GM12878 (cell line): ENCODE measurements at regions not wholly inside any gene's neighbourhood (a gene's known extent, or its start where the extent isn't known, plus 50 kb on each side); places are given as distances from the start of the nearest gene placed in this dataset.

ENCODE experiments used
- ATAC-seq: fragments of 200-7000 bp; cut with Tn5 transposase; 3 replicates; pipeline ENCODE4 v1.9.1; 2020; ENCODE audit warnings: mild to moderate bottlenecking, moderate library complexity
- BruUV-seq: library from RNA; stranded (reverse); fragments of 400-500 nt; replicated peaks from 2 replicates; lab custom pipeline; 2021; lab: Mats Ljungman, UMichigan
- CTCF ChIA-PET: fragments of 300-600 bp; sonication (Branson Sonifier 250); formaldehyde crosslinking; extraction: SDS; loops from one replicate; lab custom pipeline; 2021; ENCODE audit warnings: inconsistent platforms; lab: Yijun Ruan, JAX
- POLR2A ChIA-PET: fragments of 350-600 bp; formaldehyde crosslinking; extraction: SDS; loops from one replicate; lab custom pipeline; 2021; ENCODE audit warnings: inconsistent platforms; lab: Charles Lee
- RAD21 ChIA-PET: fragments of 300-600 bp; sonication (Branson Sonifier 250); formaldehyde crosslinking; loops from one replicate; lab custom pipeline; 2023; ENCODE audit warnings: antibody characterized with exemption; ENCODE audit not compliant: unreplicated experiment; lab: Charles Lee
- SMC1A ChIA-PET: fragments of 300-600 bp; sonication (Branson Sonifier 250); formaldehyde crosslinking; loops from one replicate; lab custom pipeline; 2023; ENCODE audit not compliant: unreplicated experiment, uncharacterized antibody; lab: Charles Lee
- DNase-seq: peaks from one replicate; pipeline ENCODE4 v3.0.0-alpha.2; 2011; ENCODE audit warnings: low read depth, low spot score
- FAIRE-seq: peaks from 3 replicates; lab custom pipeline; 2011; peaks lifted over from hg19 to GRCh38; lab: Jason Lieb, UNC
- H2AFZ ChIP-seq: 2 replicates; pipeline ENCODE4 v1.6.0; 2011; ENCODE audit warnings: low read depth, low read length, control low read depth; ENCODE audit not compliant: control insufficient read depth
- H3K27ac ChIP-seq: 2 replicates; pipeline ENCODE4 v1.5.1; 2011; ENCODE audit warnings: control low read depth; ENCODE audit not compliant: control insufficient read depth, insufficient read depth
- H3K27me3 ChIP-seq, 2 experiments: replicated peaks in 1 of 2; 2 replicates each; pipeline versions ENCODE4 v1.6.0 to v1.6.1; 2011; ENCODE audit warnings: low read length in 1 of 2; ENCODE audit not compliant: control insufficient read depth in 2 of 2, insufficient read depth in 2 of 2
- H3K36me3 ChIP-seq, 2 experiments: 2 replicates each; pipeline ENCODE4 v1.5.1; 2011; ENCODE audit warnings: low read length in 1 of 2; ENCODE audit not compliant: control insufficient read depth in 2 of 2, insufficient read depth in 2 of 2
- H3K4me1 ChIP-seq: 2 replicates; pipeline ENCODE4 v1.6.1; 2011; ENCODE audit warnings: mild to moderate bottlenecking, low read length, moderate library complexity, mixed read lengths; ENCODE audit not compliant: control insufficient read depth, insufficient read depth
- H3K4me2 ChIP-seq: 2 replicates; pipeline ENCODE4 v1.6.0; 2011; ENCODE audit warnings: control low read depth; ENCODE audit not compliant: control insufficient read depth, insufficient read depth
- H3K4me3 ChIP-seq: fragments of 200-600 bp; sonication (generic); 2 replicates; pipeline ENCODE4 v1.5.1; 2016
- H3K79me2 ChIP-seq: 2 replicates; pipeline ENCODE4 v1.6.0; 2011; ENCODE audit warnings: low read length; ENCODE audit not compliant: control insufficient read depth, insufficient read depth
- H3K9ac ChIP-seq: 2 replicates; pipeline ENCODE4 v1.8.0; 2011; ENCODE audit warnings: low read length, control low read depth, mixed read lengths; ENCODE audit not compliant: control insufficient read depth, insufficient read depth
- H3K9me3 ChIP-seq: replicated peaks from 3 replicates; pipeline ENCODE4 v1.5.1; 2011; ENCODE audit warnings: mild to moderate bottlenecking, low read length; ENCODE audit not compliant: control insufficient read depth, insufficient read depth
- H4K20me1 ChIP-seq: 2 replicates; pipeline ENCODE4 v1.6.0; 2011; ENCODE audit not compliant: control insufficient read depth, insufficient read depth
- CEBPB ChIP-seq, 2 experiments: fragments of 150-350 bp in 1 of 2; IDR thresholded peaks; 2 replicates each; pipeline ENCODE4 v1.6.1; 2012 to 2014; ENCODE audit warnings: low read depth in 2 of 2, low read length in 2 of 2, borderline replicate concordance in 1 of 2, inconsistent platforms in 1 of 2
- CHD1 ChIP-seq: IDR thresholded peaks from 2 replicates; pipeline ENCODE4 v1.6.1; 2012; ENCODE audit warnings: low read depth, low read length, improper control_type of control experiment
- PAX5 ChIP-seq: IDR thresholded peaks from 2 replicates; pipeline ENCODE4 v1.6.1; 2011; ENCODE audit warnings: low read depth, low read length, borderline replicate concordance
- WGBS: methylation state at CpG from one replicate; pipeline ENCODE4 v1.1.6; 2016; ENCODE audit warnings: low lambda C conversion rate; ENCODE audit not compliant: insufficient replicate concordance, insufficient coverage; ENCODE audit errors: missing lambda C conversion rate; 5-methylcytosine and 5-hydroxymethylcytosine counted together
- in situ Hi-C: fragments of 300-500 bp; cut with MboI; formaldehyde crosslinking; loops from 9 replicates; pipeline ENCODE4 v1.14.3; 2018; ENCODE audit warnings: mixed read lengths
- intact Hi-C: fragments of 100-400 bp; cut with micrococcal nuclease; formaldehyde crosslinking; loops from one replicate; pipeline ENCODE4 v1.14.2; 2022; ENCODE audit not compliant: unreplicated experiment

- Histone ChIP-seq H3K27ac (no peak overlapping the region), H3K79me2 (no peaks in the 10 kb centered on the region), H3K36me3 (no peaks in the 10 kb centered on the region), H3K4me1 (no peaks in the 10 kb centered on the region), H3K4me2 (no peak overlapping the region), H3K9me3 (no peaks in the 10 kb centered on the region; the same call in 2 of the 3 replicates), H4K20me1 (no peaks in the 10 kb centered on the region), H2AFZ (no peak overlapping the region), H3K27me3 (no peaks in the 10 kb centered on the region), H3K9ac (no peak overlapping the region), H3K4me3 (no peak overlapping the region)
- ATAC-seq (no peak), FAIRE-seq (no peak), DNase-seq (no peak)
- SMC1A ChIA-PET: no interaction called here
- RAD21 ChIA-PET: no interaction called here
- in situ Hi-C loops: no loop called here
- CTCF ChIA-PET: no interaction called here
- WGBS: 37% methylated on average over 8 of the region's 9 CpGs
- POLR2A ChIA-PET: no interaction called here
- BruUV-seq: no TSS peak
- intact Hi-C loops: no loop called here
- TF ChIP-seq CHD1 (no peak), PAX5 (no peak)
These were observed 351.1 kb upstream of the AJAP1 start for GRCh38 chr1:4303303-4303702.

GRCh38 chr1:4305526-4306301 lies 348.7 kb upstream of the AJAP1 start:
- 22% methylated on average over 6 of the region's 6 CpGs for WGBS

More at GRCh38 chr1:4305526-4306301, 348.7 kb upstream of the AJAP1 start:
- H3K79me2 ChIP-seq: no peaks in the 10 kb centered on the region
- H3K4me1 ChIP-seq: no peaks in the 10 kb centered on the region
- DNase-seq: no peak
- ChIA-PET SMC1A (no interaction called here), POLR2A (no interaction called here), CTCF (no interaction called here), RAD21 (no interaction called here)
- H3K27me3 ChIP-seq: no peaks in the 10 kb centered on the region
- H3K4me2 ChIP-seq: no peak overlapping the region
- no peaks in the 10 kb centered on the region for H4K20me1 ChIP-seq
- in situ Hi-C loops (no loop called here), intact Hi-C loops (no loop called here)
- no peak overlapping the region for H3K9ac ChIP-seq
- no peak overlapping the region for H3K27ac ChIP-seq
- BruUV-seq: no TSS peak
- no peak for FAIRE-seq
- H3K36me3 ChIP-seq: no peaks in the 10 kb centered on the region
- TF ChIP-seq CEBPB (IDR thresholded peaks at IDR 0.05; ENCODE audit: borderline replicate concordance in 1 of 2, low read depth in 2 of 2, low read length in 2 of 2): no peak
- H3K4me3 ChIP-seq: no peak overlapping the region
- no peaks in the 10 kb centered on the region; the same call in 2 of the 3 replicates for H3K9me3 ChIP-seq
- H2AFZ ChIP-seq: no peak overlapping the region
- no peak for ATAC-seq
